COLO668 (cell line): ENCODE measurements at regions not wholly inside any gene's neighbourhood (a gene's known extent, or its start where the extent isn't known, plus 50 kb on each side); places are given as distances from the start of the nearest gene placed in this dataset.

ENCODE experiments used
- DNase-seq: peaks from one replicate; lab custom pipeline; 2025; ENCODE audit not compliant: unreplicated experiment; lab: John Stamatoyannopoulos, UW

DNA sequence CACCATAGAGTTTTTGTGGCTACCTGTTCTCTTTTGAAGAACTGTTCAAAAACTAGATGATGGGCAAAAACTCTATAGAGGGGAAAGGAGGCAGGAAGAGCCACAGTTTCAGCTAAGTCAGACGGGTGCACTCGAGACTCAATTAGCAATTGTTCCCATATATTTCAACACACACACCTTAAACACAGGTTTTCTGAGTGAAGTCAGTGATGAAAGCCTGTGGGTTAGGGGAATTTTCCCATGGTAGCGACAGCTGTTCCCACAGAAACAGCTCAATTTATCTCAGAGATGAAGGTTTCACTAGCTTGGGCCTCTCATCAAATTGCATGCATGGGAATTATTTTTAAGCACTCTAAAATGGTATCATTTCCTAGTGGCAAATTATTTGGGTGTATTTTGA is 143.4 kb downstream of the ZIC5 start:
- no peak for DNase-seq

GRCh38 chr13:99827011-99827772 is 144.4 kb downstream of the ZIC5 start:
- DNase-seq = peak; percentile 67

DNA sequence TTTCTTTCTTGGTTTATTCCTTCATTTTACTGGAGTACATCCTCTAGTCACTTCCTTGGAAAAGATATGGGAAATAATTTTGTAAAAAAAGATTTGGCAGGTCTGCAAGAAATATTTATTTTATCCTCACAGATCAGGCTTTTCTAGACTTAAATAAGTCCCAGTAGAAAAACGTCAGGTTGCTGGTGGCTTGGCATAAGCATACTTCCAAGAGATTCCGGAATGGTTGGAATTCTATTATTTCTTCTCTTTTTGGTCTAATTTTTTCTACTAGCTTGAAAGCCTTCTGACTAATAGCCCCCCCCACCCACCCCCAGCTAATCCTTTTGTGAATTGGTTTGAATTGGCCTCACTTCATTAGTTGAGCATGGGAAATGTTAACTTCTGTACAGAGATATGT is 147.6 kb downstream of the ZIC5 start:
- no peak for DNase-seq

DNA sequence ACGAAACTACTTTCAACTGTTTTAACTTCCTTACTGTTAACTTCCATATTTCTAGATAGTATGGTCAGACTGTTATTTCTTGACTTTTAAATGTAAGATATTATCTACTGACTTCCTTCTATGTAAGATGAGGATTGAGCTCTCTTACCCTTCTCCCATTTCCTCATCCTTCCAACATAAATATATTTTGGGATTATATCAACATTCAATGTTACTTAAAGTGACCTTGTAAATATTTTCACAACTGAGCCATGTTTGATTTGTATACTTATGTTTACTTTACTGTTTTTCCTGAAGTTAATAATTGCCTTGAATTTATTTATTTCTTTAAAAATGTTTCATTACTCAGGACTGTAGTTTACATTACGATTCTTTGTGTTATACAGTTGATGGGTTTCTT is 148.7 kb downstream of the ZIC5 start:
- DNase-seq = no peak

DNA sequence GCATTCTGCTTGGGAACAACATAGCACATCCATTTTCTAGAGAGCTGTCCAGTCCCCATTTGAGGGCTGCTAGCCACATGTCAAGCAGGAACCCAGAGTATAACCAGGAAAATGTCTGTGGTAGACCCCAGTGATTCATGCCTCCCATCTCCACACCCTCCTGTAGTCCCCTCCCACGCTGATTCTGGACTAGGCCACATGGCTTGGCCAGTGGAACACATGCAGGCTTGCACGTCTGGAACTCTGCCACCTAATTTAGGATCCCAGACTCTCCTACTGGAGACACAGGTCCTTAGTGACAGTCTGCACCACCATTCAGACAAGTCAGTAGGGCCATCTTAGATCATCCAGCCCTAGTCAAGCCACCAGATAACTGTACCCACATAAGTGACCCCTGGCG is 149.8 kb downstream of the ZIC5 start:
- DNase-seq = no peak

DNA sequence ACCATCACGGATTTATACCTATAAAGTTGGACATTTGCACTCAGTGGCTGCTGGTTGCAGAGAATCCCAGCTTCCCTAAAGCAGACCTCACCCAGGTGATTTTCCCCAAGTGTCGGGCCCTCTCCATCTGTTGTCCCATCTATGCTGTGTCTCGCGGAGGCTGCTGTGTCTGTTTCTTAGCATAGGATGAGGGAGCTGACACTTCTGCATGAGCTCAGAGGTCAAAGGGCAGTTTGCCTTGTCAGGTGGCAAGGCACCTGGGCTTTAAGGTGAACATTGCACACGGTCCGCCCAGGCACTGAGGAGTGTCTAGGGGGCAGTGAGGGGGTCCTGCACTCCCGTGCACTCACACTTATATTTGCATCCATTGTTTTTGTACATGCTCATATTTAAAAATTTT is 151.6 kb downstream of the ZIC5 start:
- no peak for DNase-seq

- DNase-seq = no peak
Measured at GRCh38 chr13:99816321-99816720, 155.2 kb downstream of the ZIC5 start.

- DNase-seq = no peak
Measured at GRCh38 chr13:99813336-99814095, 158.1 kb downstream of the ZIC5 start.

DNA sequence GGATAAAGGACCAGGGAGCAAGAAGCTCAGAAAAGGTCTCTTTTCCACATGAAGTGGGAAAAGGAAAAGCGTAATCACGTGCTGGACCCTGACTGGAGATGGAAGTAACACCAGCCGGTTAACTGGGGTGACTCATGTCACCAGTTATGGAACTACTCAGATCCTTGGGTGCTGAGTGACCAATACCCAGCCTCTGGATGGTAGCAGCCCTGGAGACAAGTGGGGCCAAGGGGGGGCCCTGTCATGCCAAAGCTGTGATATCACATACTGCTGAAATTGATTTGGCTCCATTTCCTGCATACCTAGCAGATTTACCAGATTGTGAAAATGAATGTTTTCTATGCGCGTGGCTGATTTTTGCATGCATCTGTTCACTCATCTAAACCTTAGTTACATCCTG is 158.9 kb downstream of the ZIC5 start:
- DNase-seq = no peak

DNA sequence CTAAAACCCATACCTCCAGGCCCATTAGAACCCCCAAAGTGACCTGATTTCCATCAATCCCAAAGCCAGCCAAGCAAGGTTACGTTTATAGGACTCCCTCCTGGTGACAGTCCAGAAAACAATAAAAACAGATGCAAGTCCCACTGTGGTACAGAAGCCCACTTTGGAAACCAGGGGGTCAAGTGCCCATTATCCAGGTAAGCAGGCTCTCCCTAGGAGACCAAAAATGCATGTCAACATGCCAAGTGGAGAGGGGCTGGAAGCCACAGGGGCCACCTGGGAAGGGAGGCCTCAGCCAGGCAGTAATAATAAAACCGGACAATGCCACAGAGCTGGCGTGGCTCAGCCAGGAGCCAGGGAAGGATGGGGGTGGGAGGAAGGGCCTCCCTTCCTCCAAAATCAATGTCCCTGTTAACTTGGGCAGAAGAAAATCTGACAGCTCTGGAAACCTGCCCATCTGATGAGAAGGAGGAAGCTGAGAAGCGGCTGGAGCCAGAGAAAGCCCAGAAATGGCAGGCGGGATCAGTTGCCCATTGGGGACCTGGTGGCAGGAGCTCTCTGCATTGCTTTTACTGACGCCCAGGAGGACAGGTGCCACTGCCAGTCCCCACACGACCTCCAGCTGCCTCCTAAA is 160.4 kb downstream of the ZIC5 start:
- no peak for DNase-seq

GRCh38 chr13:99809926-99810325 is 161.6 kb downstream of the ZIC5 start:
- peak; percentile 34 for DNase-seq

DNA sequence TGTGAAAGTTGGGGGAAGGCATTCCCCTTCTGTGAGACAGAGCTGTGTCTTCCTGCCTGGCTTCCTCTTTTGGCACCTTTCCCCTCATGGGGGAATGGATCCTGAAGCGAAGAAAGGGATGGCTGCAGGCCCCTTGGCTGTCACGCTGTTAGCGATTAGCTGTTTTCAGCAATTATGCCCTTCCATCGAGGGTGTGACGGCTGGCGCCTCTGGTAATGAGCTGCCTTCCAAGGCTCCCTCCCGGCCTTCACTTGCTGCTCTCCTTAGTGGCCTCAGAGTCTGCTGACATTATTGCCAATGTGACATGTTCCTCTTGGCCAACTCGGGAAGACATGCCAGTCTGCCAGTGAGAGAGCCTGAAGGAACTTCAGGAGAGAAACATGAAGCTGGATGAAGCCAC is 162.1 kb downstream of the ZIC5 start:
- no peak for DNase-seq

DNA sequence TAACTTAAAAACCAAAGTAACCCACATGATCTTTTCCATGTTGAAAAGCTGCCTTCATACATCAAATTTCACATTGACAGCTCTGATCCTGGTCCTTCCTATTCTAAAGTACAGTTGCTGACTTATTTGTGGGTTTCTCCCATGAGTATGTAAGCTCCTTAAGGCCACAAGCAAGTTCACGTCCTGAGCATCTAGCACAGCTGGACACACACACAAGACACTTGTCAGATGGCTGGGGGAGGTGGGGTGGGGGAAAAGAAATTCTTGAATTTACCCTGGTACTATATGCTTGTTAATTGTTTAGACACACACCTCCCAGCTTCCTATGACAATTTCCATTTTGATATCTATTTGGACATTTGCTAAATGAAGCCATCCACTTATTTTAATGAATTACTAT is 162.8 kb downstream of the ZIC5 start:
- no peak for DNase-seq

GRCh38 chr13:99806671-99807070 is 164.9 kb downstream of the ZIC5 start:
- DNase-seq = no peak

- DNase-seq = no peak
Measured at GRCh38 chr13:99805361-99805760, 166.2 kb downstream of the ZIC5 start.

DNA sequence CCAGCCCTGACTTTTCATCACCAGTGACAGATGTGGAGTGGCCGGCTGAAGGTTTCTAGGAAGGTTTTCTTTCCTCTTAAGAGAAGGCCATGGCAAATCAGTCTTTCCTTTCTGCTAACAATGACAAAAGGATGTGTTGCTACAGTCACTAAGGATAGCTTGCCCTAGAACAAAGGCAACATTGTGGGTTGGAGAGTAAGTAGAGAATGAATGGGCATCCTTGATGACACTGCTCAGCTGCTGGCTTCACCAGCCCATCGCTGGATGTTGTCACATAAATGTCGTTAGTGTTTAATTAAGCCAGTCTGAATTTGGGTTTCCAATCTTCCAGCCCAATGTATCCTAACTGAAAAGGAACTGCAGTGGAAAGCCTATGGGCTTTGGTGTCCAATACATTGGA is 168.4 kb downstream of the ZIC5 start:
- no peak for DNase-seq

- DNase-seq = no peak
Measured at GRCh38 chr13:99802416-99802815, 169.2 kb downstream of the ZIC5 start.

DNA sequence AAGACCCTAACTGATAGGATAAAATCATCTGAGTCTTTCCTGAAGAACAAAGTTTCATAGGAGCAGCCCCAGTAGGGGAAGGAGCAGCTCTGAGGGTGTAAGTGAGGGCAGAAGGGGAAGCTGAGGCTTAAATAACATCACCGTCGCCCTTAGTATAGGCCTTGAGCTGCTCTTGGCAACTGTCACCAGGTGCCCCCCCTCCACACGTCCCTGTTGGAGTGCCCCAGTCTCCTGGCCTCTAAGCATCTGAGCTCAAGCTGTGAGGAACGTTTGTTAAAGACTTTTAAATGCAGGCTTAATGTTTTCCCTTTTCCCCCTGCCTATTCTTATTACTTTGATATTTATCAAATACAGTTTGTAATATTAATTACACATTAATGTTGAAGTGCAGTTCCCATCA is 170.6 kb downstream of the ZIC5 start:
- DNase-seq = no peak

- DNase-seq = no peak
Measured at GRCh38 chr13:99800011-99800410, 171.6 kb downstream of the ZIC5 start.

DNA sequence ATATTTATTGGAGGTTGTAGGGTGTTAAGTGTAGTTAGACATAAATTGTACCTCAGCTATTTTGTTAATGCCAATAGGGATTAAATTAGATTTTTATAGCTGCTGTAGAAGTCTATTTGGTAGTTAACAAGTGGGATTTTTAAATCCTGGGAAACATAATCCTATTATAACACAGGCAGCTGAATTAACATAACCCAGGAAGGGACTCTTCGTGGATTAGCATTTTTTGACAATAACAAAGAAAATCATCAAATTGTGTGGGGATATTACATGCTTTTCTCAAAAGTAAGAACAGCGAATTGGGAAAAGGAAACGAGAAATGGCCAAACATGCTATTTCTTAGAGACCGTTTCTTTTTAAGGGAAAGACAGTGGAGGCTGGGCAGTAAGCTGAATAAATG is 172.8 kb downstream of the ZIC5 start:
- no peak for DNase-seq

- DNase-seq = no peak
Measured at GRCh38 chr13:99797691-99798090, 173.9 kb downstream of the ZIC5 start.

DNA sequence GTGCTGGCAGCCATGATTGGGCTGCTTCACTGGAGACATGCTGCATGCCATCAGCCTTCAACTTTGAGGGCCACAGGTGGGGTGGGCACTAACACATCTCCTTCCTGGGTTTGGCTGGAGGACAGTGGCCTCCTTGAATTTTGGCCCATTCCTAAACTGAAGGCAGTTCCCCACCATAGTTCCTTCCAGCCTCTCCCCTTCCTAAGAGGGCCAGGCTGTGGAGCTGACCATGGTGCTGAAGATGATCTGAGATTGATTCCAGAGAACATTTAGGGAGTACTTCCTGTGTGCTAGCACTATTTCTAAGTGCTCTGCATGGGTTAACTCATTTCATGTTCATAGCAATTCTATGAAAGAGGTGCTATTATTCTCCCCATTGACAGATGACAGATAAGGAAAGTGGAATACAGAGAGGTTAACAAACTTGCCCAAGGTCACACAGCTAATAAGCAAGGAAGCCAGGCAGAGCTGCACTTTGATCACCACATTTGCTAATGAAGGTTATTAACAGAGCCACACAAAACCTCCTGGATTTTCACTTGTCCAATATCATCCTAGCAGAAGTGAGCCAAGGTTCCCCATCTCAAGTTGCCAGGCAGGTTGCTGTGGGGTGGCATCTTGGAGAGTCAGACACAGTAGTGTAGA is 175.3 kb downstream of the ZIC5 start:
- DNase-seq = no peak
